Hepatocyte (in vitro differentiated cells): ENCODE measurements at regions not wholly inside any gene's neighbourhood (a gene's known extent, or its start where the extent isn't known, plus 50 kb on each side); places are given as distances from the start of the nearest gene placed in this dataset.

Experiments
- CTCF ChIP-seq: fragments of 200-600 bp; sonication (generic); IDR thresholded peaks from 2 replicates; pipeline ENCODE4 v1.5.1; 2016; ENCODE audit warnings: antibody characterized with exemption, mild to moderate bottlenecking; ENCODE audit not compliant: poor library complexity
- EZH2 ChIP-seq: fragments of 200-600 bp; sonication (generic); IDR thresholded peaks from 2 replicates; pipeline ENCODE4 v1.6.1; 2016; ENCODE audit warnings: antibody characterized with exemption, mild to moderate bottlenecking, borderline replicate concordance
- EZH2phosphoT487 ChIP-seq: fragments of 200-600 bp; sonication (generic); IDR thresholded peaks from one replicate; pipeline ENCODE4 v1.6.1; 2018; ENCODE audit warnings: antibody characterized with exemption, mild to moderate bottlenecking, low read depth, moderate library complexity; ENCODE audit not compliant: unreplicated experiment, severe bottlenecking

GRCh38 chr3:141427764-141428163 lies 59.1 kb upstream of the RASA2 start:
- TF ChIP-seq EZH2 (no peak), EZH2phosphoT487 (no peak), CTCF (no peak)
